ENCODE measurements at regions not wholly inside any gene's neighbourhood (a gene's known extent, or its start where the extent isn't known, plus 50 kb on each side); places are given as distances from the start of the nearest gene placed in this dataset.

GRCh38 chr2:9790702-9791225 lies 52.5 kb upstream of the TAF1B start:
- H3K4me1 ChIP-seq (replicated peaks in 1 of 2): no peaks in the 10 kb centered on the region
- ATAC-seq (replicated peaks in 6 of 8): no peak
- no peak overlapping the region for H3K27ac ChIP-seq
- in situ Hi-C loops (cut with MboI; ENCODE audit: low pct_unique_long_range_greater_than_20kb in 2 of 9, low sequenced_read_pairs in 9 of 9, unreplicated experiment in 9 of 9): no loop called here
- 80 to 100% (median 95%) methylated on average over 1 to 4 of the region's 8 CpGs; no CpG with 5 or more reads in 6 of the 10 experiments for WGBS, 10 experiments
- no peak overlapping the region for H3K4me3 ChIP-seq

- Histone ChIP-seq H3K27ac (no peak overlapping the region), H3K4me1 (replicated peaks in 1 of 2) (peaks cover 5 to 6% of the 10 kb centered on the region in 2 donors), H3K4me3 (no peak overlapping the region)
- peak in 1 of 8 experiments; percentile 23 for ATAC-seq (replicated peaks in 6 of 8)
- 0 to 100% methylated on average over 1 of the region's 4 CpGs; no CpG with 5 or more reads in 8 of the 10 experiments for WGBS, 10 experiments
- in situ Hi-C loops (cut with MboI; ENCODE audit: low pct_unique_long_range_greater_than_20kb in 2 of 9, low sequenced_read_pairs in 9 of 9, unreplicated experiment in 9 of 9): no loop called here
These were observed 51.6 kb upstream of the TAF1B start for GRCh38 chr2:9791711-9792110.

- WGBS, 10 experiments: 55 to 100% (median 70%) methylated on average over 1 to 6 of the region's 13 CpGs; no CpG with 5 or more reads in 3 of the 10 experiments
- H3K4me3 ChIP-seq: no peak overlapping the region
- in situ Hi-C loops (cut with MboI; ENCODE audit: low pct_unique_long_range_greater_than_20kb in 2 of 9, low sequenced_read_pairs in 9 of 9, unreplicated experiment in 9 of 9): no loop called here
- H3K4me1 ChIP-seq (replicated peaks in 1 of 2): peaks cover 11 to 13% of the 10 kb centered on the region in 2 donors
- H3K27ac ChIP-seq: no peak overlapping the region
- ATAC-seq (replicated peaks in 6 of 8): no peak
These were observed 49.9 kb upstream of the TAF1B start for GRCh38 chr2:9793156-9793917.
